Adrenal gland (tissue), 9 donors: ENCODE measurements at regions not wholly inside any gene's neighbourhood (a gene's known extent, or its start where the extent isn't known, plus 50 kb on each side); places are given as distances from the start of the nearest gene placed in this dataset.

Experiments
- DNase-seq, 7 donors: peaks; one replicate each; pipeline ENCODE4 v3.0.0-alpha.2; 2019 to 2020
- H3K27ac ChIP-seq, 5 donors: fragments of 200-600 bp; sonication (generic) in 4 of 5; 1 replicate in 3 of 5; 2 replicates in 2 of 5; pipeline versions ENCODE4 v1.5.1 to v1.8.0; 2016 to 2020; ENCODE audit warnings: mild to moderate bottlenecking in 1 of 5
- H3K27me3 ChIP-seq: fragments of 200-600 bp; 2 replicates; pipeline ENCODE4 v1.8.0; 2021
- H3K36me3 ChIP-seq, 2 donors: fragments of 200-600 bp; replicated peaks in 1 of 2; 1 replicate in 1 of 2; 2 replicates in 1 of 2; pipeline versions ENCODE4 v1.5.1 to v1.8.0; 2018 to 2022
- H3K4me1 ChIP-seq, 2 donors: fragments of 200-600 bp; replicated peaks in 1 of 2; 1 replicate in 1 of 2; 2 replicates in 1 of 2; pipeline versions ENCODE4 v1.5.1 to v1.8.0; 2018 to 2021
- H3K4me3 ChIP-seq, 4 donors: fragments of 200-600 bp; sonication (generic) in 3 of 4; one replicate each; pipeline ENCODE4 v1.5.1; 2016 to 2018
- H3K9me3 ChIP-seq, 3 donors: fragments of 200-600 bp; sonication (generic) in 1 of 3; replicated peaks in 1 of 3; 1 replicate in 2 of 3; 2 replicates in 1 of 3; pipeline versions ENCODE4 v1.5.1 to v1.8.0; 2016 to 2021
- CTCF ChIP-seq, 6 experiments: fragments of 450-650 bp in 4 of 6; fragments of 200-600 bp in 2 of 6; sonication (generic) in 1 of 6; IDR thresholded peaks; 1 replicate in 5 of 6; 2 replicates in 1 of 6; pipeline versions ENCODE4 v1.5.1 to v1.8.0; 2016 to 2021; ENCODE audit warnings: antibody characterized with exemption in 6 of 6, mild to moderate bottlenecking in 2 of 6, moderate library complexity in 1 of 6
- POLR2A ChIP-seq, 2 donors: fragments of 450-650 bp; IDR thresholded peaks; one replicate each; pipeline ENCODE4 v1.6.1; 2017; ENCODE audit warnings: antibody characterized with exemption in 2 of 2, mild to moderate bottlenecking in 2 of 2, moderate library complexity in 1 of 2
- WGBS, 4 donors: extraction: QIAGEN DNeasy Blood & Tissue Kit in 2 of 4; methylation state at CpG; one replicate each; pipeline versions ENCODE4 v1.1.5 to v1.1.7; 2013 to 2017; 5-methylcytosine and 5-hydroxymethylcytosine counted together
- intact Hi-C, 2 donors: fragments of 100-400 bp; cut with DNase I; formaldehyde crosslinking; loops; one replicate each; pipeline versions ENCODE4 v1.14.1 to v1.15.0; 2022 to 2023
- donor health status: healthy with polysubstance abuse.
- donor health status: Bipolar disorder and iron deficiency.
- donor health status: DM: yes; HTN: yes; CAD: no.
- donor health status: DM: no; HTN: no; CAD: no.
- donor health status: DM: no; HTN: no; CAD: no.

- DNase-seq, result no peak
- intact Hi-C loops, result no loop called here
- WGBS, 4 donors, result 19 to 49% (median 32%) methylated on average over 2 of the region's 2 CpGs
These were observed 192.2 kb upstream of the TSHZ3 start for GRCh38 chr19:31541396-31541795.

GRCh38 chr19:31543456-31543855, 194.2 kb upstream of the TSHZ3 start:
- Histone ChIP-seq H3K27ac (no peak overlapping the region), H3K4me3 (no peak overlapping the region), H3K27me3 (no peaks in the 10 kb centered on the region), H3K9me3 (no peaks in the 10 kb centered on the region), H3K36me3 (no peaks in the 10 kb centered on the region), H3K4me1 (no peaks in the 10 kb centered on the region)
- 84 to 100% (median 89%) methylated on average over 3 to 5 of the region's 5 CpGs for WGBS, 4 donors
- DNase-seq, result no peak
- intact Hi-C loops, result no loop called here
- no peak for TF ChIP-seq POLR2A (IDR thresholded peaks at IDR 0.05)
- TF ChIP-seq CTCF (IDR thresholded peaks at IDR 0.05), result no peak

More at GRCh38 chr19:31541396-31541795, 192.2 kb upstream of the TSHZ3 start:
- no peaks in the 10 kb centered on the region for H3K27me3 ChIP-seq
- TF ChIP-seq POLR2A (IDR thresholded peaks at IDR 0.05), result no peak
- no peak for TF ChIP-seq CTCF (IDR thresholded peaks at IDR 0.05)
- H3K4me1 ChIP-seq, result no peaks in the 10 kb centered on the region
- H3K27ac ChIP-seq, result no peak overlapping the region
- no peak overlapping the region for H3K4me3 ChIP-seq
- no peaks in the 10 kb centered on the region for H3K9me3 ChIP-seq
- H3K36me3 ChIP-seq, result no peaks in the 10 kb centered on the region

- Histone ChIP-seq H3K27me3 (no peaks in the 10 kb centered on the region), H3K36me3 (no peaks in the 10 kb centered on the region), H3K9me3 (no peaks in the 10 kb centered on the region), H3K4me3 (no peak overlapping the region), H3K27ac (no peak overlapping the region), H3K4me1 (no peaks in the 10 kb centered on the region)
- TF ChIP-seq CTCF (IDR thresholded peaks at IDR 0.05) (no peak), POLR2A (IDR thresholded peaks at IDR 0.05) (no peak)
- DNase-seq, result no peak
- 45 to 94% (median 66%) methylated on average over 2 of the region's 2 CpGs for WGBS, 4 donors
- intact Hi-C loops, result no loop called here
These were observed 196.5 kb upstream of the TSHZ3 start for GRCh38 chr19:31545777-31546176.

GRCh38 chr19:31546205-31546960, 197.1 kb upstream of the TSHZ3 start:
- no peaks in the 10 kb centered on the region for H3K36me3 ChIP-seq
- H3K4me3 ChIP-seq, result no peak overlapping the region
- intact Hi-C loops, result no loop called here
- 67 to 83% (median 79%) methylated on average over 9 of the region's 9 CpGs for WGBS, 4 donors
- H3K9me3 ChIP-seq, result no peaks in the 10 kb centered on the region
- no peaks in the 10 kb centered on the region for H3K27me3 ChIP-seq
- TF ChIP-seq CTCF (IDR thresholded peaks at IDR 0.05) (no peak), POLR2A (IDR thresholded peaks at IDR 0.05) (no peak)
- H3K27ac ChIP-seq, result no peak overlapping the region
- no peak for DNase-seq
- H3K4me1 ChIP-seq, result no peaks in the 10 kb centered on the region
